Neural cell (in vitro differentiated cells): ENCODE measurements at regions not wholly inside any gene's neighbourhood (a gene's known extent, or its start where the extent isn't known, plus 50 kb on each side); places are given as distances from the start of the nearest gene placed in this dataset.

Source experiments
- H2AFZ ChIP-seq: fragments of 200-600, 300-800 bp; sonication (generic), shearing (Covaris generic); 2 replicates; pipeline ENCODE4 v1.6.0; 2014; ENCODE audit warnings: low read depth, mild to moderate bottlenecking, antibody characterized with exemption, low read length, moderate library complexity
- H3F3A ChIP-seq: fragments of 200-600 bp; shearing (Covaris generic); 2 replicates; pipeline ENCODE4 v1.6.1; 2016; ENCODE audit warnings: mild to moderate bottlenecking, moderate library complexity, mixed read lengths, antibody characterized with exemption, low read length; ENCODE audit not compliant: insufficient read depth, poor library complexity, severe bottlenecking
- H3K27ac ChIP-seq: fragments of 200-600, 300-800 bp; sonication (generic), shearing (Covaris generic); 2 replicates; pipeline ENCODE4 v1.5.1; 2014; ENCODE audit warnings: mild to moderate bottlenecking, low read length, moderate library complexity
- H3K27me3 ChIP-seq: fragments of 300-800, 200-600 bp; sonication (generic), shearing (Covaris generic); 2 replicates; pipeline ENCODE4 v1.6.0; 2014; ENCODE audit warnings: mild to moderate bottlenecking, low read depth, low read length, moderate library complexity; ENCODE audit not compliant: insufficient read depth
- H3K36me3 ChIP-seq: fragments of 300-800, 200-600 bp; sonication (generic), shearing (Covaris generic); 2 replicates; pipeline ENCODE4 v1.5.1; 2014; ENCODE audit warnings: mild to moderate bottlenecking, antibody characterized with exemption, low read length, moderate library complexity; ENCODE audit not compliant: insufficient read depth
- H3K4me2 ChIP-seq: fragments of 300-800, 200-600 bp; sonication (generic), shearing (Covaris generic); 2 replicates; pipeline ENCODE4 v1.6.0; 2014; ENCODE audit warnings: mild to moderate bottlenecking, low read length
- H3K4me3 ChIP-seq: fragments of 300-800, 200-600 bp; sonication (generic), shearing (Covaris generic); 2 replicates; pipeline ENCODE4 v1.5.1; 2014; ENCODE audit warnings: mild to moderate bottlenecking, low read length, moderate library complexity
- H3K79me2 ChIP-seq: fragments of 200-600 bp; shearing (Covaris generic); replicated peaks from 2 replicates; pipeline ENCODE4 v1.6.0; 2014; ENCODE audit warnings: mild to moderate bottlenecking, low read length, moderate library complexity; ENCODE audit not compliant: insufficient read depth
- H3K9ac ChIP-seq: fragments of 300-800, 200-600 bp; sonication (generic), shearing (Covaris generic); 2 replicates; pipeline ENCODE4 v1.6.1; 2016; ENCODE audit warnings: mild to moderate bottlenecking, low read length, mixed read lengths
- H3K9me2 ChIP-seq: fragments of 200-600 bp; shearing (Covaris generic); 2 replicates; pipeline ENCODE4 v1.6.1; 2016; ENCODE audit warnings: mild to moderate bottlenecking, low read length, mixed read lengths; ENCODE audit not compliant: insufficient read depth
- H3K9me3 ChIP-seq: fragments of 200-600, 300-800 bp; sonication (generic), shearing (Covaris generic); 2 replicates; pipeline ENCODE4 v1.6.1; 2016; ENCODE audit warnings: mild to moderate bottlenecking, mixed run types, low read length, moderate library complexity, mixed read lengths
- H4K20me1 ChIP-seq: fragments of 200-600 bp; shearing (Covaris generic); 2 replicates; pipeline ENCODE4 v1.6.1; 2016; ENCODE audit warnings: mild to moderate bottlenecking, mixed run types; ENCODE audit not compliant: insufficient read depth
- EP300 ChIP-seq: fragments of 450-650 bp; conservative IDR thresholded peaks from 2 replicates; pipeline ENCODE4 v1.6.1; 2014; ENCODE audit warnings: antibody characterized with exemption, mild to moderate bottlenecking, moderate library complexity; ENCODE audit not compliant: poor library complexity, severe bottlenecking
- EZH2 ChIP-seq: fragments of 200-600, 300-800 bp; shearing (Covaris generic), sonication (generic); IDR thresholded peaks from 2 replicates; pipeline ENCODE4 v1.6.1; 2014; ENCODE audit warnings: antibody characterized with exemption, low read length, borderline replicate concordance, mild to moderate bottlenecking; ENCODE audit not compliant: insufficient read depth, poor library complexity, severe bottlenecking
- MXI1 ChIP-seq: fragments of 450-650 bp; conservative IDR thresholded peaks from 2 replicates; pipeline ENCODE4 v1.6.1; 2014; ENCODE audit warnings: antibody characterized with exemption, mild to moderate bottlenecking; ENCODE audit not compliant: poor library complexity, severe bottlenecking
- POLR2AphosphoS5 ChIP-seq: IDR thresholded peaks from 2 replicates; pipeline ENCODE4 v1.6.1; 2012
- RAD21 ChIP-seq: fragments of 450-650 bp; conservative IDR thresholded peaks from 2 replicates; pipeline ENCODE4 v1.6.1; 2014; ENCODE audit warnings: antibody characterized with exemption, mild to moderate bottlenecking, moderate library complexity
- SMC3 ChIP-seq: fragments of 450-650 bp; conservative IDR thresholded peaks from 2 replicates; pipeline ENCODE4 v1.6.1; 2014; ENCODE audit warnings: antibody characterized with exemption, mild to moderate bottlenecking, moderate library complexity; ENCODE audit not compliant: poor library complexity
- TAF1 ChIP-seq: IDR thresholded peaks from 2 replicates; pipeline ENCODE4 v1.6.1; 2012; ENCODE audit warnings: low read depth
- TF ChIP-seq, protein P1 (sequence below): fragments of 450-650 bp; IDR thresholded peaks from 2 replicates; pipeline ENCODE4 v1.5.1; 2014; ENCODE audit warnings: antibody characterized with exemption, mild to moderate bottlenecking, moderate library complexity; ENCODE audit not compliant: poor library complexity, severe bottlenecking
- TF ChIP-seq, protein P2 (sequence below): IDR thresholded peaks from 2 replicates; pipeline ENCODE4 v1.6.1; 2012; ENCODE audit warnings: borderline replicate concordance

DNA sequence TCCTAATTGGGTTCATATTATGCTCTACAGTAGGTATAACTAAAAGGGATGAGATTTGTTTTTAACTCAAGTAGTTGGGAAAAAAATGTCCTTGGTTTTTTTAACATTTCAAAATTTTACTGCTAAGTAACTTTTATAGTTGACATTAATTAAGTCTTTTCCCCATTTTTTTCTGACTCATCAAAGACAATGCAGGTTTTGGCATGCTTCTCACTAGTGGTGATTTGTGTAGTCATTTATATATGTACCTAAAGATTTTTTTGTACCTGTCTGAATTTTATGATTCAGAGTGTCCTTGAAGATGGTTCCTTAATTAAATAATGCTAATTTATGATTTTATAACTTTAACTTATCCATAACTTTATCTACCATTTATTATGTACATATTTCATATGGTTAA is 882.3 kb upstream of the TMEFF2 start:
- no peaks in the 10 kb centered on the region for H3K79me2 ChIP-seq
- H3K9me2 ChIP-seq, result no peaks in the 10 kb centered on the region
- no peak overlapping the region for H3K9ac ChIP-seq
- TF ChIP-seq, protein P1, sequence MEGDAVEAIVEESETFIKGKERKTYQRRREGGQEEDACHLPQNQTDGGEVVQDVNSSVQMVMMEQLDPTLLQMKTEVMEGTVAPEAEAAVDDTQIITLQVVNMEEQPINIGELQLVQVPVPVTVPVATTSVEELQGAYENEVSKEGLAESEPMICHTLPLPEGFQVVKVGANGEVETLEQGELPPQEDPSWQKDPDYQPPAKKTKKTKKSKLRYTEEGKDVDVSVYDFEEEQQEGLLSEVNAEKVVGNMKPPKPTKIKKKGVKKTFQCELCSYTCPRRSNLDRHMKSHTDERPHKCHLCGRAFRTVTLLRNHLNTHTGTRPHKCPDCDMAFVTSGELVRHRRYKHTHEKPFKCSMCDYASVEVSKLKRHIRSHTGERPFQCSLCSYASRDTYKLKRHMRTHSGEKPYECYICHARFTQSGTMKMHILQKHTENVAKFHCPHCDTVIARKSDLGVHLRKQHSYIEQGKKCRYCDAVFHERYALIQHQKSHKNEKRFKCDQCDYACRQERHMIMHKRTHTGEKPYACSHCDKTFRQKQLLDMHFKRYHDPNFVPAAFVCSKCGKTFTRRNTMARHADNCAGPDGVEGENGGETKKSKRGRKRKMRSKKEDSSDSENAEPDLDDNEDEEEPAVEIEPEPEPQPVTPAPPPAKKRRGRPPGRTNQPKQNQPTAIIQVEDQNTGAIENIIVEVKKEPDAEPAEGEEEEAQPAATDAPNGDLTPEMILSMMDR, result no peak
- no peak for TF ChIP-seq EZH2
- no peak for TF ChIP-seq RAD21
- TF ChIP-seq TAF1, result no peak
- TF ChIP-seq SMC3, result no peak
- TF ChIP-seq MXI1, result no peak
- TF ChIP-seq EP300, result no peak
- TF ChIP-seq POLR2AphosphoS5, result no peak
- TF ChIP-seq, protein P2, sequence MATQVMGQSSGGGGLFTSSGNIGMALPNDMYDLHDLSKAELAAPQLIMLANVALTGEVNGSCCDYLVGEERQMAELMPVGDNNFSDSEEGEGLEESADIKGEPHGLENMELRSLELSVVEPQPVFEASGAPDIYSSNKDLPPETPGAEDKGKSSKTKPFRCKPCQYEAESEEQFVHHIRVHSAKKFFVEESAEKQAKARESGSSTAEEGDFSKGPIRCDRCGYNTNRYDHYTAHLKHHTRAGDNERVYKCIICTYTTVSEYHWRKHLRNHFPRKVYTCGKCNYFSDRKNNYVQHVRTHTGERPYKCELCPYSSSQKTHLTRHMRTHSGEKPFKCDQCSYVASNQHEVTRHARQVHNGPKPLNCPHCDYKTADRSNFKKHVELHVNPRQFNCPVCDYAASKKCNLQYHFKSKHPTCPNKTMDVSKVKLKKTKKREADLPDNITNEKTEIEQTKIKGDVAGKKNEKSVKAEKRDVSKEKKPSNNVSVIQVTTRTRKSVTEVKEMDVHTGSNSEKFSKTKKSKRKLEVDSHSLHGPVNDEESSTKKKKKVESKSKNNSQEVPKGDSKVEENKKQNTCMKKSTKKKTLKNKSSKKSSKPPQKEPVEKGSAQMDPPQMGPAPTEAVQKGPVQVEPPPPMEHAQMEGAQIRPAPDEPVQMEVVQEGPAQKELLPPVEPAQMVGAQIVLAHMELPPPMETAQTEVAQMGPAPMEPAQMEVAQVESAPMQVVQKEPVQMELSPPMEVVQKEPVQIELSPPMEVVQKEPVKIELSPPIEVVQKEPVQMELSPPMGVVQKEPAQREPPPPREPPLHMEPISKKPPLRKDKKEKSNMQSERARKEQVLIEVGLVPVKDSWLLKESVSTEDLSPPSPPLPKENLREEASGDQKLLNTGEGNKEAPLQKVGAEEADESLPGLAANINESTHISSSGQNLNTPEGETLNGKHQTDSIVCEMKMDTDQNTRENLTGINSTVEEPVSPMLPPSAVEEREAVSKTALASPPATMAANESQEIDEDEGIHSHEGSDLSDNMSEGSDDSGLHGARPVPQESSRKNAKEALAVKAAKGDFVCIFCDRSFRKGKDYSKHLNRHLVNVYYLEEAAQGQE, result no peak
- H3K4me2 ChIP-seq, result no peak overlapping the region
- no peak overlapping the region for H3K4me3 ChIP-seq
- H4K20me1 ChIP-seq, result no peaks in the 10 kb centered on the region
- H3K9me3 ChIP-seq, result no peaks in the 10 kb centered on the region
- no peaks in the 10 kb centered on the region for H3K36me3 ChIP-seq
- H3K27ac ChIP-seq, result no peak overlapping the region
- no peak overlapping the region for H2AFZ ChIP-seq
- H3F3A ChIP-seq, result peaks cover 3% of the 10 kb centered on the region
- no peaks in the 10 kb centered on the region for H3K27me3 ChIP-seq

DNA sequence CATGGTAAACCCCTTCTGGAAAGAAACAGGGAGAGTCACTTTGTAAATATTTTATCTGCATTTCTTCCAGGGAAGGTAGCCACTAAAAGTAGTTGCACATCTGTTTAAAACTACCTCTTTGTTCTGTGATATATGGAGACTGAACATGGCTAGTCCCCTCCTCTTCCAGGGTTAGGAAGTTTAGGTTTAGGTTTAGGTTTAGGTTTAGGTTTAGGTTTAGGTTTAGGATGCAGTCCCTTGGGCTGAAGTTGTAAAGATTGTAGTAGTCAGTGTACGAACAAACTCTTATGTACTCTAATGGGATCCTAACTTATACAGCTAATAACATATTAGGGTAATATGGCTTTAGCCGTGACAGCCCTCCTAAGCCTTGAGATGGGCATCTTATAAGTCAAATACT is 880.2 kb upstream of the TMEFF2 start:
- TF ChIP-seq, protein P1, result no peak
- TF ChIP-seq TAF1 (no peak), EZH2 (no peak), POLR2AphosphoS5 (no peak), RAD21 (no peak), EP300 (no peak), SMC3 (no peak), MXI1 (no peak)
- TF ChIP-seq, protein P2, result no peak
- no peak overlapping the region for H3K4me2 ChIP-seq
- no peaks in the 10 kb centered on the region for H4K20me1 ChIP-seq
- peaks cover 6% of the 10 kb centered on the region for H3K9me3 ChIP-seq
- H3K27ac ChIP-seq, result no peak overlapping the region
- H2AFZ ChIP-seq, result no peak overlapping the region
- peaks cover 3% of the 10 kb centered on the region for H3F3A ChIP-seq
- H3K9ac ChIP-seq, result no peak overlapping the region
- no peaks in the 10 kb centered on the region for H3K79me2 ChIP-seq
- no peaks in the 10 kb centered on the region for H3K27me3 ChIP-seq
- no peaks in the 10 kb centered on the region for H3K9me2 ChIP-seq
- H3K4me3 ChIP-seq, result no peak overlapping the region
- no peaks in the 10 kb centered on the region for H3K36me3 ChIP-seq
